ENCODE measurements at regions not wholly inside any gene's neighbourhood (a gene's known extent, or its start where the extent isn't known, plus 50 kb on each side); places are given as distances from the start of the nearest gene placed in this dataset.

DNA sequence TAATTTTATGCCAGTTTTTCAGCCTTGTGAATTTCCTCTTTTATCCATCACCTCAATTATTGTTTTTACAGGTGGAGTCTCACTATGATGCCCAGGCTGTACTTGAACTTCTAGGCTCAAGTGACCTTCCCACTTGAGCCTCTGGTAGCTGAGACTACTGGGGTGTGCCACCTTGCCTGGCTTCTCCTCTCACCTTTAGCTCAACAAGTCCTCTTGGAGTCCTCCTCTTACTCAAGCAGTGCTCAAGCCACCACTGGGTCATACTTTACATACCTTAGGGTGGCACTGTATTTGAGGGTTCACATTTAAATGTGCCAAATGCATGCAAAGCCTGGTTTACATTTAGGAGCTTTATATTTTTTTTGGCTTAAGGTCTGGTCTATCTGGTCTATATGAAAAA is 350.1 kb upstream of the MCTP2 start:
- intact Hi-C loops (cut with DNase I; ENCODE audit: low total_unique reads), result no loop called here
- in situ Hi-C loops (cut with MboI; ENCODE audit: low pct_ligation_motif_present in 1 of 4, low pct_unique_long_range_greater_than_20kb in 1 of 4, low sequenced_read_pairs in 3 of 4), result no loop called here
- no peak overlapping the region for H3K4me3 ChIP-seq
- DNase-seq, result no peak
- H3K27ac ChIP-seq, result no peak overlapping the region
- H3K27me3 ChIP-seq, result no peaks in the 10 kb centered on the region
- H3K36me3 ChIP-seq, result no peaks in the 10 kb centered on the region
- no peaks in the 10 kb centered on the region for H3K9me3 ChIP-seq
- TF ChIP-seq POLR2A (IDR thresholded peaks at IDR 0.05) (no peak), POLR2AphosphoS5 (IDR thresholded peaks at IDR 0.05) (no peak), EP300 (IDR thresholded peaks at IDR 0.05; ENCODE audit: low read depth) (no peak)
- TF ChIP-seq, protein P1, sequence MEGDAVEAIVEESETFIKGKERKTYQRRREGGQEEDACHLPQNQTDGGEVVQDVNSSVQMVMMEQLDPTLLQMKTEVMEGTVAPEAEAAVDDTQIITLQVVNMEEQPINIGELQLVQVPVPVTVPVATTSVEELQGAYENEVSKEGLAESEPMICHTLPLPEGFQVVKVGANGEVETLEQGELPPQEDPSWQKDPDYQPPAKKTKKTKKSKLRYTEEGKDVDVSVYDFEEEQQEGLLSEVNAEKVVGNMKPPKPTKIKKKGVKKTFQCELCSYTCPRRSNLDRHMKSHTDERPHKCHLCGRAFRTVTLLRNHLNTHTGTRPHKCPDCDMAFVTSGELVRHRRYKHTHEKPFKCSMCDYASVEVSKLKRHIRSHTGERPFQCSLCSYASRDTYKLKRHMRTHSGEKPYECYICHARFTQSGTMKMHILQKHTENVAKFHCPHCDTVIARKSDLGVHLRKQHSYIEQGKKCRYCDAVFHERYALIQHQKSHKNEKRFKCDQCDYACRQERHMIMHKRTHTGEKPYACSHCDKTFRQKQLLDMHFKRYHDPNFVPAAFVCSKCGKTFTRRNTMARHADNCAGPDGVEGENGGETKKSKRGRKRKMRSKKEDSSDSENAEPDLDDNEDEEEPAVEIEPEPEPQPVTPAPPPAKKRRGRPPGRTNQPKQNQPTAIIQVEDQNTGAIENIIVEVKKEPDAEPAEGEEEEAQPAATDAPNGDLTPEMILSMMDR (IDR thresholded peaks at IDR 0.05), result no peak
- no peaks in the 10 kb centered on the region for H3K4me1 ChIP-seq

DNA sequence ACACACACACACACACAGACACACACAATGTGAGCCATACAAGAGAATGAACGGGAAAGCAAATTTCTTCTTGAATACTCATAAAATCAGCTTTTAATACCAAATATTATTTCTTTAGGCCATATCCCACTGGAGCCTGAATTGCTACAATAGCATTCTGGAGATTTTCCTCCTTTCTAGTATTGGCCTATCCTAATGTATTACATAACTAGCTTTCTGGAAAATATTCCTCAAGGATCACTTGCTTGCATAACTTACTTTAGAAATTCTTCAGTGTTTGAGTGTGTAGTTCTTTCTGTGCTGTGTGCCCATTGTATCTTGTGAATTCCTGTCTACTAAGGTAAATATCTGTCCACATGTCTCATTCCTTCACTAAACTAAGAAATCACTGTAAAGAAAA is 351.0 kb upstream of the MCTP2 start:
- intact Hi-C loops (cut with DNase I; ENCODE audit: low total_unique reads), result no loop called here
- no peaks in the 10 kb centered on the region for H3K9me3 ChIP-seq
- in situ Hi-C loops (cut with MboI; ENCODE audit: low pct_ligation_motif_present in 1 of 4, low pct_unique_long_range_greater_than_20kb in 1 of 4, low sequenced_read_pairs in 3 of 4), result no loop called here
- H3K4me3 ChIP-seq, result no peak overlapping the region
- H3K27ac ChIP-seq, result no peak overlapping the region
- no peaks in the 10 kb centered on the region for H3K36me3 ChIP-seq
- no peak for DNase-seq
- TF ChIP-seq POLR2A (IDR thresholded peaks at IDR 0.05) (no peak), POLR2AphosphoS5 (IDR thresholded peaks at IDR 0.05) (no peak), EP300 (IDR thresholded peaks at IDR 0.05; ENCODE audit: low read depth) (no peak)
- TF ChIP-seq, protein P1 (IDR thresholded peaks at IDR 0.05), result no peak
- WGBS, 2 donors (ENCODE audit: low coverage in 1 of 2), result 63 to 94% methylated on average over 1 of the region's 1 CpG
- H3K4me1 ChIP-seq, result no peaks in the 10 kb centered on the region
- no peaks in the 10 kb centered on the region for H3K27me3 ChIP-seq

- H3K4me3 ChIP-seq, result no peak overlapping the region
- H3K27me3 ChIP-seq, result no peaks in the 10 kb centered on the region
- H3K4me1 ChIP-seq, result no peaks in the 10 kb centered on the region
- DNase-seq, result no peak
- TF ChIP-seq, protein P1 (IDR thresholded peaks at IDR 0.05), result no peak
- TF ChIP-seq POLR2A (IDR thresholded peaks at IDR 0.05) (no peak), POLR2AphosphoS5 (IDR thresholded peaks at IDR 0.05) (no peak), EP300 (IDR thresholded peaks at IDR 0.05; ENCODE audit: low read depth) (no peak)
- WGBS, 2 donors (ENCODE audit: low coverage in 1 of 2), result 66% methylated on average over 2 of the region's 2 CpGs; no CpG with 5 or more reads in 1 of the 2 donors
- H3K9me3 ChIP-seq, result no peaks in the 10 kb centered on the region
- no peaks in the 10 kb centered on the region for H3K36me3 ChIP-seq
- in situ Hi-C loops (cut with MboI; ENCODE audit: low pct_ligation_motif_present in 1 of 4, low pct_unique_long_range_greater_than_20kb in 1 of 4, low sequenced_read_pairs in 3 of 4), result no loop called here
- intact Hi-C loops (cut with DNase I; ENCODE audit: low total_unique reads), result no loop called here
- no peak overlapping the region for H3K27ac ChIP-seq
These were observed 360.8 kb upstream of the MCTP2 start for GRCh38 chr15:93870583-93870982.

- Histone ChIP-seq H3K4me1 (no peaks in the 10 kb centered on the region), H3K9me3 (no peaks in the 10 kb centered on the region), H3K27ac (peak overlapping the region in 1 of 4 donors; percentile 10), H3K36me3 (no peaks in the 10 kb centered on the region), H3K27me3 (no peaks in the 10 kb centered on the region), H3K4me3 (no peak overlapping the region)
- no peak for TF ChIP-seq POLR2A (IDR thresholded peaks at IDR 0.05)
- TF ChIP-seq, protein P1 (IDR thresholded peaks at IDR 0.05), result no peak
- TF ChIP-seq EP300 (IDR thresholded peaks at IDR 0.05; ENCODE audit: low read depth), result no peak
- TF ChIP-seq POLR2AphosphoS5 (IDR thresholded peaks at IDR 0.05), result no peak
- intact Hi-C loops (cut with DNase I; ENCODE audit: low total_unique reads), result no loop called here
- no peak for DNase-seq
- in situ Hi-C loops (cut with MboI; ENCODE audit: low pct_ligation_motif_present in 1 of 4, low pct_unique_long_range_greater_than_20kb in 1 of 4, low sequenced_read_pairs in 3 of 4), result no loop called here
- WGBS, 2 donors (ENCODE audit: low coverage in 1 of 2), result 17 to 43% methylated on average over 1 of the region's 1 CpG
These were observed 364.4 kb upstream of the MCTP2 start for GRCh38 chr15:93866948-93867347.
